Esophagus squamous epithelium (tissue), 5 donors: ENCODE measurements at regions not wholly inside any gene's neighbourhood (a gene's known extent, or its start where the extent isn't known, plus 50 kb on each side); places are given as distances from the start of the nearest gene placed in this dataset.
"Not testable (repeated sequence)": the region's sequence is repeated elsewhere in the genome, so short reads cannot be mapped to it uniquely, and the experiment has no call there.

Experiments used
- DNase-seq: peaks from one replicate; lab custom pipeline; 2025; lab: John Stamatoyannopoulos, UW
- H3K27ac ChIP-seq, 4 donors: fragments of 200-600 bp; sonication (generic); one replicate each; pipeline ENCODE4 v1.5.1; 2016 to 2019; ENCODE audit warnings: mild to moderate bottlenecking in 1 of 4
- H3K27me3 ChIP-seq, 4 donors: fragments of 200-600 bp; sonication (generic); 1 replicate in 3 of 4; 2 replicates in 1 of 4; pipeline versions ENCODE4 v1.5.1 to v1.6.0; 2017 to 2021; ENCODE audit warnings: antibody characterized with exemption in 1 of 4
- H3K36me3 ChIP-seq, 3 donors: fragments of 200-600 bp; sonication (generic); one replicate each; pipeline ENCODE4 v1.5.1; 2016 to 2019
- H3K4me1 ChIP-seq, 3 donors: fragments of 200-600 bp; sonication (generic); one replicate each; pipeline ENCODE4 v1.5.1; 2017 to 2019
- H3K4me3 ChIP-seq, 4 donors: fragments of 200-600 bp; sonication (generic); 1 replicate in 3 of 4; 2 replicates in 1 of 4; pipeline ENCODE4 v1.5.1; 2016 to 2019; ENCODE audit warnings: mild to moderate bottlenecking in 2 of 4, moderate library complexity in 1 of 4
- H3K9me3 ChIP-seq, 3 donors: fragments of 200-600 bp; sonication (generic); one replicate each; pipeline ENCODE4 v1.5.1; 2016 to 2019
- CTCF ChIP-seq, 6 experiments: fragments of 450-650 bp in 4 of 6; fragments of 200-600 bp in 2 of 6; sonication (generic) in 2 of 6; IDR thresholded peaks; one replicate each; pipeline ENCODE4 v1.5.1; 2016 to 2019; ENCODE audit warnings: antibody characterized with exemption in 6 of 6, mild to moderate bottlenecking in 4 of 6, moderate library complexity in 4 of 6
- POLR2A ChIP-seq, 4 donors: fragments of 450-650 bp; IDR thresholded peaks; one replicate each; pipeline ENCODE4 v1.6.1; 2017; ENCODE audit warnings: antibody characterized with exemption in 4 of 4, mild to moderate bottlenecking in 4 of 4, moderate library complexity in 3 of 4
- WGBS, 2 donors: methylation state at CpG; one replicate each; pipeline ENCODE4 v1.1.5; 2018; 5-methylcytosine and 5-hydroxymethylcytosine counted together
- intact Hi-C: fragments of 100-400 bp; cut with DNase I; formaldehyde crosslinking; loops from one replicate; pipeline ENCODE4 v1.15.0; 2022
- donor health status: DM: yes; HTN: yes; CAD: no.

DNA sequence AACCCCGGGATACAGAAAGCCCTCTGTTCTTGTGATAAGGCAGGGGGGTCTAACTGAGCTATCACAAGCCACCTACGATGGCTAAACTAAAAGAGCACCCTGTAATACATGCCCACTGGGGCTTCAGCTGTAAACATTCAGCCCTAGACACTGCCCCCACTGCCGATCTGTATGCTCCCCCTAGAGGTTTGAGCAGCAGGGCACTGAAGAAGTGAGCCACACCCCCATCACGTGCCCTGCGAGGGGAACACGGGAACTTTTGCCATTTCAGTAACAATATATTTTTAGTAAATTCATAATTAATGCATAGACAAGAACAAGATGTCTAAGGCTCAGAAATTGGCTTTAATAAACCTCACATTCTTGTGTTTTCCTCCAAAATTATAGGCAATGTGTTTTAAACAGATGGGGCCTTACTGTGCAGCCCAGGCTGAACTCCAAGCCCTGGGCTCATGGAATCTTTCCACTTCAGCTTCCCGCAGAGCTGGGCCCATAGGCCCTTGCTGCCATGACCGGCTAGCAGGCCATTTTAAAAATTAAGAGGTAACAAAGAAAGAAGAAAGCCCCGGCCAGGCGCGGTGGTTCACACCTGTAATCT, 235.3 kb upstream of the SFRP2 start:
- Histone ChIP-seq H3K27me3 (no peaks in the 10 kb centered on the region), H3K4me1 (no peaks in the 10 kb centered on the region), H3K36me3 (no peaks in the 10 kb centered on the region), H3K27ac (no peak overlapping the region), H3K9me3 (no peaks in the 10 kb centered on the region), H3K4me3 (no peak overlapping the region)
- 50 to 68% methylated on average over 7 to 9 of the region's 11 CpGs for WGBS, 2 donors
- intact Hi-C loops = no loop called here
- no peak for TF ChIP-seq CTCF (IDR thresholded peaks at IDR 0.05)
- TF ChIP-seq POLR2A (IDR thresholded peaks at IDR 0.05) = no peak
- DNase-seq = no peak

DNA sequence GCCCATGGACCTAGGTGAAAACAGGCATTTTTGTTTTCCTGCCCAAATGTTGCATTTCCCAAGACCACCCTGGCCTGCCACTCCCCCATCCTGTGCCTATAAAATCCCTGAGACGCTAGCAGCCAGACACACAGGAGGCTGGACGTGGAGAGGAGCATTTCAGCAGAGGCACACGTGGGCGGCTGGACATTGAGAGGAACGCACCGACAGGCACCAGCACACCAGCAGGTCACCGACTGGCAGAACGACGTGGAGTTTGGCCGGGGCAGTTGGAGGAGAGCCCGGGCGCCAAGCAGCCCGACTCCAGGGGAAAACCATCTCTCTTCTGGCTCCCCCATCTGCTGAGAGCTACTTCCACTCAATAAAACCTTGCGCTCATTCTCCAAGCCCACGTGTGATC, 234.8 kb upstream of the SFRP2 start:
- H3K36me3 ChIP-seq, H3K9me3 ChIP-seq, H3K27ac ChIP-seq, H3K4me1 ChIP-seq, intact Hi-C loops, DNase-seq, H3K27me3 ChIP-seq, H3K4me3 ChIP-seq: not testable (repeated sequence)
- 80 to 90% methylated on average over 1 to 14 of the region's 15 CpGs for WGBS, 2 donors

- WGBS, 2 donors = 70 to 77% methylated on average over 7 of the region's 7 CpGs
- no peaks in the 10 kb centered on the region for H3K4me1 ChIP-seq
- no peak overlapping the region for H3K4me3 ChIP-seq
- no peak for DNase-seq
- intact Hi-C loops = no loop called here
- no peak for TF ChIP-seq POLR2A (IDR thresholded peaks at IDR 0.05)
- TF ChIP-seq CTCF (IDR thresholded peaks at IDR 0.05) = no peak
- no peaks in the 10 kb centered on the region for H3K36me3 ChIP-seq
- H3K27ac ChIP-seq = no peak overlapping the region
- no peaks in the 10 kb centered on the region for H3K27me3 ChIP-seq
- H3K9me3 ChIP-seq = no peaks in the 10 kb centered on the region
Measured at GRCh38 chr4:154019811-154020210, 230.9 kb upstream of the SFRP2 start.

DNA sequence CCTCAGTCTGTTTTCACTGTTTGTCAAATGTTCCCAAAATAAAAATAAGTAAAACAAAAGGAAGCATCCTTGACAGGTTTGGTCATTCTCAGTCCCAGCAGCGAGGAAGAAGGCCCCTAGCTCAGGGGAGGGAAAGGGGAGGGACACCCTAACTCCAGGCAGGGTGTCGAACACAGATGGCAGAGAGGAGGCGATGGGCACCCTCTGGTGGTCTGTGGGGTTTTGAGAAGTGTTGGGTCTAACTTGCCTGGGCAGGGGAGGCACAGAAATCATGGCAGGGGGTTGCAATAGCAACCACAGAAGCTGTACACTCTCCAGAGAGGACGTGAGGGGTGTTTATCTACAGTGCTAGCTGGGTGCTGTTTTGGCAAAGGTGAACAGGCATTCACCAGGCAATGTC, 229.8 kb upstream of the SFRP2 start:
- Histone ChIP-seq H3K9me3 (no peaks in the 10 kb centered on the region), H3K27me3 (no peaks in the 10 kb centered on the region), H3K27ac (no peak overlapping the region), H3K36me3 (no peaks in the 10 kb centered on the region), H3K4me3 (no peak overlapping the region), H3K4me1 (no peaks in the 10 kb centered on the region)
- 24 to 55% methylated on average over 4 of the region's 4 CpGs for WGBS, 2 donors
- intact Hi-C loops = no loop called here
- no peak for DNase-seq
- TF ChIP-seq CTCF (IDR thresholded peaks at IDR 0.05) (no peak), POLR2A (IDR thresholded peaks at IDR 0.05) (no peak)

GRCh38 chr4:154015578-154015977, 226.7 kb upstream of the SFRP2 start:
- H3K9me3 ChIP-seq = no peaks in the 10 kb centered on the region
- no peak for TF ChIP-seq CTCF (IDR thresholded peaks at IDR 0.05)
- TF ChIP-seq POLR2A (IDR thresholded peaks at IDR 0.05) = no peak
- intact Hi-C loops = no loop called here
- WGBS, 2 donors = 50 to 67% methylated on average over 3 of the region's 3 CpGs
- no peaks in the 10 kb centered on the region for H3K36me3 ChIP-seq
- H3K27ac ChIP-seq = peak overlapping the region in 1 of 4 donors; percentile 31
- no peak overlapping the region for H3K4me3 ChIP-seq
- DNase-seq = no peak
- no peaks in the 10 kb centered on the region for H3K27me3 ChIP-seq
- H3K4me1 ChIP-seq = no peaks in the 10 kb centered on the region
